HepG2 (cell line): ENCODE measurements at regions not wholly inside any gene's neighbourhood (a gene's known extent, or its start where the extent isn't known, plus 50 kb on each side); places are given as distances from the start of the nearest gene placed in this dataset.
A peak's percentile ranks its signal among the peaks of the same experiment; 100 is the strongest.

Source experiments
- ATAC-seq: fragments of 200-7000 bp; cut with Tn5 transposase; 3 replicates; pipeline ENCODE4 v1.9.1; 2020; ENCODE audit warnings: mild to moderate bottlenecking, moderate library complexity
- BruUV-seq: library from RNA; stranded (reverse); fragments of 400-500 nt; replicated peaks from 2 replicates; lab custom pipeline; 2021; lab: Mats Ljungman, UMichigan
- CTCF ChIA-PET: fragments of 300-600 bp; formaldehyde crosslinking; extraction: SDS; loops from one replicate; lab custom pipeline; 2021; ENCODE audit warnings: low total read pairs, inconsistent platforms, low intra/inter-chr PET ratio; lab: Yijun Ruan, JAX
- POLR2A ChIA-PET: fragments of 350-600 bp; sonication (Branson Sonifier 250); formaldehyde crosslinking; loops from one replicate; lab custom pipeline; 2020; ENCODE audit warnings: antibody characterized with exemption, inconsistent platforms; lab: Yijun Ruan, JAX
- DNase-seq: peaks from one replicate; pipeline ENCODE4 v3.0.0-alpha.2; 2015; ENCODE audit warnings: low spot score
- FAIRE-seq: peaks from 3 replicates; lab custom pipeline; 2011; peaks lifted over from hg19 to GRCh38; lab: Jason Lieb, UNC
- H2AFZ ChIP-seq: one replicate; pipeline ENCODE4 v1.6.1; 2011; ENCODE audit warnings: low read length, inconsistent platforms
- H3K27ac ChIP-seq: fragments of 300-600 bp; 3 replicates; pipeline ENCODE4 v1.8.0; 2011; ENCODE audit warnings: mixed run types, mild to moderate bottlenecking, mixed read lengths, low read length, inconsistent platforms; ENCODE audit not compliant: insufficient read depth; ENCODE audit errors: extremely low read length
- H3K27me3 ChIP-seq, 2 experiments: fragments of 200-600 bp in 1 of 2; 2 replicates in 1 of 2; 3 replicates in 1 of 2; pipeline versions ENCODE4 v1.6.0 to v1.8.0; 2011; ENCODE audit warnings: low read length in 2 of 2, mild to moderate bottlenecking in 2 of 2, moderate library complexity in 2 of 2, inconsistent platforms in 1 of 2; ENCODE audit not compliant: insufficient read depth in 2 of 2, control insufficient read depth in 1 of 2
- H3K36me3 ChIP-seq, 2 experiments: fragments of 200-600 bp in 1 of 2; replicated peaks in 1 of 2; 2 replicates in 1 of 2; 3 replicates in 1 of 2; pipeline versions ENCODE4 v1.5.1 to v1.8.0; 2011; ENCODE audit warnings: low read length in 2 of 2, inconsistent platforms in 1 of 2; ENCODE audit not compliant: insufficient read depth in 2 of 2, control insufficient read depth in 1 of 2
- H3K4me1 ChIP-seq: 2 replicates; pipeline ENCODE4 v1.5.1; 2012; ENCODE audit warnings: low read length, inconsistent platforms; ENCODE audit not compliant: insufficient read depth
- H3K4me2 ChIP-seq: 2 replicates; pipeline ENCODE4 v1.6.0; 2011; ENCODE audit warnings: low read depth, low read length, inconsistent platforms
- H3K4me3 ChIP-seq, 3 experiments: fragments of 200-600 bp in 1 of 3; sonication (generic), shearing (Covaris generic) in 1 of 3; replicated peaks in 1 of 3; 2 replicates each; pipeline ENCODE4 v1.5.1; 2011 to 2016; ENCODE audit warnings: low read length in 3 of 3, inconsistent platforms in 2 of 3, low read depth in 2 of 3, mild to moderate bottlenecking in 2 of 3, control low read depth in 1 of 3, mixed read lengths in 1 of 3; ENCODE audit not compliant: insufficient read depth in 1 of 3
- H3K79me2 ChIP-seq: one replicate; pipeline ENCODE4 v1.6.1; 2011; ENCODE audit warnings: low read length, inconsistent platforms; ENCODE audit not compliant: insufficient read depth
- H3K9ac ChIP-seq: 2 replicates; pipeline ENCODE4 v1.6.0; 2011; ENCODE audit warnings: mild to moderate bottlenecking, low read depth, low read length, inconsistent platforms; ENCODE audit not compliant: insufficient read depth
- H3K9me3 ChIP-seq: 2 replicates; pipeline ENCODE4 v1.5.1; 2012; ENCODE audit warnings: mild to moderate bottlenecking, low read length
- H4K20me1 ChIP-seq: 2 replicates; pipeline ENCODE4 v1.6.0; 2011; ENCODE audit warnings: inconsistent platforms, mild to moderate bottlenecking, low read length, moderate library complexity; ENCODE audit not compliant: insufficient read depth
- GFI1 ChIP-seq: sonication (generic); formaldehyde crosslinking; IDR thresholded peaks from 2 replicates; pipeline ENCODE4 v1.5.0; 2020; ENCODE audit warnings: missing genetic modification reagents, mild to moderate bottlenecking, borderline replicate concordance
- HNRNPK ChIP-seq: fragments of 200-400 bp; formaldehyde crosslinking; IDR thresholded peaks from 2 replicates; pipeline ENCODE4 v1.6.1; 2018; ENCODE audit warnings: low read length, low read depth, moderate library complexity, mild to moderate bottlenecking; ENCODE audit not compliant: poor library complexity, severe bottlenecking
- PCBP2 ChIP-seq: fragments of 200-400 bp; formaldehyde crosslinking; optimal IDR thresholded peaks from 2 replicates; pipeline ENCODE3; 2018; ENCODE audit warnings: low read length, low read depth; ENCODE audit not compliant: poor library complexity, severe bottlenecking
- POLR2AphosphoS5 ChIP-seq: IDR thresholded peaks from 2 replicates; pipeline ENCODE4 v1.6.1; 2012; ENCODE audit warnings: low read depth, low read length
- SP2 ChIP-seq: sonication (generic); formaldehyde crosslinking; IDR thresholded peaks from 2 replicates; pipeline ENCODE4 v1.5.1; 2020; ENCODE audit warnings: mild to moderate bottlenecking, missing genetic modification reagents
- ZFP36L1 ChIP-seq: sonication (generic); formaldehyde crosslinking; IDR thresholded peaks from 2 replicates; pipeline ENCODE4 v1.8.0; 2022; ENCODE audit warnings: mild to moderate bottlenecking, missing genetic modification reagents, moderate library complexity
- ZNF180 ChIP-seq: sonication (generic); formaldehyde crosslinking; IDR thresholded peaks from 2 replicates; pipeline ENCODE4 v1.4.0; 2020; ENCODE audit warnings: low read depth, missing genetic modification reagents, borderline replicate concordance
- ZNF3 ChIP-seq: IDR thresholded peaks from 2 replicates; pipeline ENCODE4 v1.7.0; 2017; ENCODE audit warnings: inconsistent platforms
- ZNF552 ChIP-seq: sonication (generic); formaldehyde crosslinking; IDR thresholded peaks from 2 replicates; pipeline ENCODE4 v1.9.0; 2022; ENCODE audit warnings: missing genetic modification reagents, mild to moderate bottlenecking, borderline replicate concordance
- ZNF780A ChIP-seq: sonication (generic); formaldehyde crosslinking; IDR thresholded peaks from 2 replicates; pipeline ENCODE4 v1.8.0; 2022; ENCODE audit warnings: mild to moderate bottlenecking, missing genetic modification reagents, moderate library complexity
- WGBS: methylation state at CpG from one replicate; pipeline ENCODE4 v1.1.6; 2017; ENCODE audit warnings: low lambda C conversion rate; 5-methylcytosine and 5-hydroxymethylcytosine counted together
- in situ Hi-C: cut with HindIII; loops from 2 replicates; pipeline ENCODE4 v1.10.0; 2017; ENCODE audit warnings: low pct_unique_long_range_greater_than_20kb; ENCODE audit not compliant: extremely low pct_ligation_motif_present
- intact Hi-C: fragments of 100-400 bp; cut with micrococcal nuclease; formaldehyde crosslinking; loops from one replicate; pipeline ENCODE4 v1.10.0; 2022; ENCODE audit not compliant: unreplicated experiment
- TF ChIP-seq, protein P1 (sequence below): sonication (generic); formaldehyde crosslinking; IDR thresholded peaks from 2 replicates; pipeline ENCODE4 v1.8.0; 2022; ENCODE audit warnings: mild to moderate bottlenecking, missing genetic modification reagents, moderate library complexity
- TF ChIP-seq, protein P2 (sequence below): sonication (generic); formaldehyde crosslinking; IDR thresholded peaks from 2 replicates; pipeline ENCODE4 v1.5.0; 2020; ENCODE audit warnings: missing genetic modification reagents, mild to moderate bottlenecking, borderline replicate concordance

DNA sequence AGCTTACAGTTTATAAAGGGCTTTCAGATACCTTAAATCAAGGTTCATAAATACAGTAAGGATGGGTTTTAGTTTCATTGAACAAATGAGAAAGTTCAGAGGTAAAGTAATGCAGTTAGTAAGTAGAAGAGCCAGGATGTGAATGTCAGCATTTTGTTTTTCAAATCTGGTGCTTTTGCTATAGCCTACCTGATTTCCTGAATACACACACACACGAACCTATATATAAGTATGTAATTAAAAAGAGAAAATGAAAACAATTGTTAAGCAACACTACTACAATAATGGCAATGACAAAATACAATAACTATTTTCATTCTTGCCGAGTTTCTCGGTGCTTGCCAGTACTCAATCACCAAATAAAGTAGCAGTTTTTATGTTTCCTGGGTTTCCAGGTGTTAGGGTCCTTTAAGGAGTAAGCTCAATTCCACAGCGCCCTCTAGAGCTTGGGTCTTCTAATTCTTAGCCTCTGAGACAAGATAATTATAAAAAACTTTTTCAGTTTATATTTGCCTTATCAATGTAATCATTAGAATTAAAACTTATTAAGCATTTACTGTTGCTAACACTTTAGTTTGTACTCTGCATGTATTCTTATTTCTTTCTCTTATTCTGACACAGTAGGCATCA lies 512.9 kb upstream of the ACVR2A start (continued):
- TF ChIP-seq ZNF552 (no peak), SP2 (CRISPR knock-in tag) (no peak), GFI1 (CRISPR knock-in tag) (no peak)
- TF ChIP-seq, protein P1, sequence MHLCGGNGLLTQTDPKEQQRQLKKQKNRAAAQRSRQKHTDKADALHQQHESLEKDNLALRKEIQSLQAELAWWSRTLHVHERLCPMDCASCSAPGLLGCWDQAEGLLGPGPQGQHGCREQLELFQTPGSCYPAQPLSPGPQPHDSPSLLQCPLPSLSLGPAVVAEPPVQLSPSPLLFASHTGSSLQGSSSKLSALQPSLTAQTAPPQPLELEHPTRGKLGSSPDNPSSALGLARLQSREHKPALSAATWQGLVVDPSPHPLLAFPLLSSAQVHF (CRISPR knock-in tag), result no peak

DNA sequence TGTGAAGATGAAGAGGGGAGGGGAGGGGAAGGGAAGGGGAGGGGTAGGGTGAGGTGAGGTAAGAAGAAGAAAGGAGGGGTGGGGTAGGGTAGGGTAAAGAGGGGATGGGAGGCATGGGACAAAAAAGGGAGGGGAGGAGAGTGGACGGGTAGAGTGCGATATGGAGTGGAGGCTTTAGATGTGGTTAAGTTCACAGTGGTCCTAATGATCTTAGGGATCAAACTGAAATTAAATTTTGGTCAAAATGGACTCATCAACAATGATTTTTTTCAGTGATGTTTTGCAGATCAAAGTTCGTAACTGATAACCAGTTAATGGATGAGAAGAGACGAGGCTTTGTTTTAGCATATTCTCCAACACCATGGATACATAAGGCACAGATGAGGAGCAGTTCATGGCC lies 513.9 kb upstream of the ACVR2A start:
- no TSS peak for BruUV-seq
- 26% methylated on average over 4 of the region's 4 CpGs for WGBS
- H3K9me3 ChIP-seq, result no peaks in the 10 kb centered on the region
- no peaks in the 10 kb centered on the region for H3K36me3 ChIP-seq
- POLR2A ChIA-PET, result no interaction called here
- H4K20me1 ChIP-seq, result no peaks in the 10 kb centered on the region
- DNase-seq (no peak), ATAC-seq (no peak), FAIRE-seq (no peak)
- TF ChIP-seq, protein P2, sequence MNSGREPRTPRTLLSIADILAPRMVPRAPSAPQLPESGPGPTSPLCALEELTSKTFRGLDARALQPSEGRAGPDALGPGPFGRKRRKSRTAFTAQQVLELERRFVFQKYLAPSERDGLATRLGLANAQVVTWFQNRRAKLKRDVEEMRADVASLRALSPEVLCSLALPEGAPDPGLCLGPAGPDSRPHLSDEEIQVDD (CRISPR knock-in tag), result no peak
- TF ChIP-seq ZNF3 (CRISPR knock-in tag), result no peak
- TF ChIP-seq POLR2AphosphoS5, result no peak
- no peak for TF ChIP-seq ZFP36L1 (CRISPR knock-in tag)
- TF ChIP-seq HNRNPK, result peak; percentile 81
- no peak for TF ChIP-seq ZNF180 (CRISPR knock-in tag)
- TF ChIP-seq ZNF780A (CRISPR knock-in tag), result no peak
- peak; percentile 74 for TF ChIP-seq PCBP2
- no peak overlapping the region for H3K4me3 ChIP-seq
- no peak overlapping the region for H3K9ac ChIP-seq
- no peaks in the 10 kb centered on the region for H3K4me1 ChIP-seq
- H2AFZ ChIP-seq, result no peak overlapping the region
- in situ Hi-C loops (no loop called here), intact Hi-C loops (no loop called here)
- no peaks in the 10 kb centered on the region for H3K27me3 ChIP-seq
- CTCF ChIA-PET, result no interaction called here
- no peak overlapping the region for H3K4me2 ChIP-seq
- no peaks in the 10 kb centered on the region for H3K79me2 ChIP-seq
- no peak overlapping the region for H3K27ac ChIP-seq
